GM12878 (cell line): ENCODE measurements at regions not wholly inside any gene's neighbourhood (a gene's known extent, or its start where the extent isn't known, plus 50 kb on each side); places are given as distances from the start of the nearest gene placed in this dataset.

Experiments
- ATAC-seq: fragments of 200-7000 bp; cut with Tn5 transposase; 3 replicates; pipeline ENCODE4 v1.9.1; 2020; ENCODE audit warnings: mild to moderate bottlenecking, moderate library complexity
- BruUV-seq: library from RNA; stranded (reverse); fragments of 400-500 nt; replicated peaks from 2 replicates; lab custom pipeline; 2021; lab: Mats Ljungman, UMichigan
- CTCF ChIA-PET: fragments of 300-600 bp; sonication (Branson Sonifier 250); formaldehyde crosslinking; extraction: SDS; loops from one replicate; lab custom pipeline; 2021; ENCODE audit warnings: inconsistent platforms; lab: Yijun Ruan, JAX
- POLR2A ChIA-PET: fragments of 350-600 bp; formaldehyde crosslinking; extraction: SDS; loops from one replicate; lab custom pipeline; 2021; ENCODE audit warnings: inconsistent platforms; lab: Charles Lee
- RAD21 ChIA-PET: fragments of 300-600 bp; sonication (Branson Sonifier 250); formaldehyde crosslinking; loops from one replicate; lab custom pipeline; 2023; ENCODE audit warnings: antibody characterized with exemption; ENCODE audit not compliant: unreplicated experiment; lab: Charles Lee
- SMC1A ChIA-PET: fragments of 300-600 bp; sonication (Branson Sonifier 250); formaldehyde crosslinking; loops from one replicate; lab custom pipeline; 2023; ENCODE audit not compliant: unreplicated experiment, uncharacterized antibody; lab: Charles Lee
- DNase-seq: peaks from one replicate; pipeline ENCODE4 v3.0.0-alpha.2; 2011; ENCODE audit warnings: low read depth, low spot score
- FAIRE-seq: peaks from 3 replicates; lab custom pipeline; 2011; peaks lifted over from hg19 to GRCh38; lab: Jason Lieb, UNC
- H2AFZ ChIP-seq: 2 replicates; pipeline ENCODE4 v1.6.0; 2011; ENCODE audit warnings: low read depth, low read length, control low read depth; ENCODE audit not compliant: control insufficient read depth
- H3K27ac ChIP-seq: 2 replicates; pipeline ENCODE4 v1.5.1; 2011; ENCODE audit warnings: control low read depth; ENCODE audit not compliant: control insufficient read depth, insufficient read depth
- H3K27me3 ChIP-seq, 2 experiments: replicated peaks in 1 of 2; 2 replicates each; pipeline versions ENCODE4 v1.6.0 to v1.6.1; 2011; ENCODE audit warnings: low read length in 1 of 2; ENCODE audit not compliant: control insufficient read depth in 2 of 2, insufficient read depth in 2 of 2
- H3K36me3 ChIP-seq, 2 experiments: 2 replicates each; pipeline ENCODE4 v1.5.1; 2011; ENCODE audit warnings: low read length in 1 of 2; ENCODE audit not compliant: control insufficient read depth in 2 of 2, insufficient read depth in 2 of 2
- H3K4me1 ChIP-seq: 2 replicates; pipeline ENCODE4 v1.6.1; 2011; ENCODE audit warnings: mild to moderate bottlenecking, low read length, moderate library complexity, mixed read lengths; ENCODE audit not compliant: control insufficient read depth, insufficient read depth
- H3K4me2 ChIP-seq: 2 replicates; pipeline ENCODE4 v1.6.0; 2011; ENCODE audit warnings: control low read depth; ENCODE audit not compliant: control insufficient read depth, insufficient read depth
- H3K4me3 ChIP-seq: fragments of 200-600 bp; sonication (generic); 2 replicates; pipeline ENCODE4 v1.5.1; 2016
- H3K79me2 ChIP-seq: 2 replicates; pipeline ENCODE4 v1.6.0; 2011; ENCODE audit warnings: low read length; ENCODE audit not compliant: control insufficient read depth, insufficient read depth
- H3K9ac ChIP-seq: 2 replicates; pipeline ENCODE4 v1.8.0; 2011; ENCODE audit warnings: low read length, control low read depth, mixed read lengths; ENCODE audit not compliant: control insufficient read depth, insufficient read depth
- H3K9me3 ChIP-seq: replicated peaks from 3 replicates; pipeline ENCODE4 v1.5.1; 2011; ENCODE audit warnings: mild to moderate bottlenecking, low read length; ENCODE audit not compliant: control insufficient read depth, insufficient read depth
- H4K20me1 ChIP-seq: 2 replicates; pipeline ENCODE4 v1.6.0; 2011; ENCODE audit not compliant: control insufficient read depth, insufficient read depth
- ATF7 ChIP-seq: fragments of 450-650 bp; IDR thresholded peaks from 2 replicates; pipeline ENCODE4 v1.6.1; 2016; ENCODE audit warnings: low read depth, mild to moderate bottlenecking
- BCLAF1 ChIP-seq: fragments of 450-650 bp; IDR thresholded peaks from 2 replicates; pipeline ENCODE4 v1.6.1; 2017; ENCODE audit warnings: antibody characterized with exemption, mild to moderate bottlenecking, moderate library complexity
- BHLHE40 ChIP-seq, 2 experiments: fragments of 450-650 bp in 1 of 2; IDR thresholded peaks; 2 replicates each; pipeline ENCODE4 v1.6.1; 2011 to 2017; ENCODE audit warnings: low read depth in 2 of 2, borderline replicate concordance in 1 of 2, improper control_type of control experiment in 1 of 2, low read length in 1 of 2, mild to moderate bottlenecking in 1 of 2
- IKZF2 ChIP-seq, 2 experiments: fragments of 450-650 bp; IDR thresholded peaks; 2 replicates each; pipeline ENCODE4 v1.6.1; 2017; ENCODE audit warnings: mild to moderate bottlenecking in 2 of 2, moderate library complexity in 2 of 2
- NFYA ChIP-seq: IDR thresholded peaks from 2 replicates; pipeline ENCODE4 v1.6.1; 2011; ENCODE audit warnings: low read depth, mild to moderate bottlenecking, low read length, improper control_type of control experiment, borderline replicate concordance
- RCOR1 ChIP-seq: conservative IDR thresholded peaks from 2 replicates; pipeline ENCODE4 v1.6.1; 2012; ENCODE audit warnings: low read depth, low read length, improper control_type of control experiment
- SUZ12 ChIP-seq: fragments of 200-600 bp; sonication (generic); IDR thresholded peaks from one replicate; pipeline ENCODE4 v1.6.1; 2018; ENCODE audit warnings: antibody characterized with exemption, mild to moderate bottlenecking; ENCODE audit not compliant: unreplicated experiment
- WGBS: methylation state at CpG from one replicate; pipeline ENCODE4 v1.1.6; 2016; ENCODE audit warnings: low lambda C conversion rate; ENCODE audit not compliant: insufficient replicate concordance, insufficient coverage; ENCODE audit errors: missing lambda C conversion rate; 5-methylcytosine and 5-hydroxymethylcytosine counted together
- in situ Hi-C: fragments of 300-500 bp; cut with MboI; formaldehyde crosslinking; loops from 9 replicates; pipeline ENCODE4 v1.14.3; 2018; ENCODE audit warnings: mixed read lengths
- intact Hi-C: fragments of 100-400 bp; cut with micrococcal nuclease; formaldehyde crosslinking; loops from one replicate; pipeline ENCODE4 v1.14.2; 2022; ENCODE audit not compliant: unreplicated experiment
- TF ChIP-seq, protein P1 (sequence below): fragments of 150-350 bp; IDR thresholded peaks from 2 replicates; pipeline ENCODE4 v1.6.1; 2016; ENCODE audit warnings: low read depth, low read length
- TF ChIP-seq, protein P2 (sequence below): IDR thresholded peaks from 2 replicates; pipeline ENCODE4 v1.6.1; 2012; ENCODE audit warnings: low read depth, low read length, improper control_type of control experiment

GRCh38 chr5:173450188-173450587, 122.0 kb upstream of the STC2 start (continued):
- TF ChIP-seq, protein P1, sequence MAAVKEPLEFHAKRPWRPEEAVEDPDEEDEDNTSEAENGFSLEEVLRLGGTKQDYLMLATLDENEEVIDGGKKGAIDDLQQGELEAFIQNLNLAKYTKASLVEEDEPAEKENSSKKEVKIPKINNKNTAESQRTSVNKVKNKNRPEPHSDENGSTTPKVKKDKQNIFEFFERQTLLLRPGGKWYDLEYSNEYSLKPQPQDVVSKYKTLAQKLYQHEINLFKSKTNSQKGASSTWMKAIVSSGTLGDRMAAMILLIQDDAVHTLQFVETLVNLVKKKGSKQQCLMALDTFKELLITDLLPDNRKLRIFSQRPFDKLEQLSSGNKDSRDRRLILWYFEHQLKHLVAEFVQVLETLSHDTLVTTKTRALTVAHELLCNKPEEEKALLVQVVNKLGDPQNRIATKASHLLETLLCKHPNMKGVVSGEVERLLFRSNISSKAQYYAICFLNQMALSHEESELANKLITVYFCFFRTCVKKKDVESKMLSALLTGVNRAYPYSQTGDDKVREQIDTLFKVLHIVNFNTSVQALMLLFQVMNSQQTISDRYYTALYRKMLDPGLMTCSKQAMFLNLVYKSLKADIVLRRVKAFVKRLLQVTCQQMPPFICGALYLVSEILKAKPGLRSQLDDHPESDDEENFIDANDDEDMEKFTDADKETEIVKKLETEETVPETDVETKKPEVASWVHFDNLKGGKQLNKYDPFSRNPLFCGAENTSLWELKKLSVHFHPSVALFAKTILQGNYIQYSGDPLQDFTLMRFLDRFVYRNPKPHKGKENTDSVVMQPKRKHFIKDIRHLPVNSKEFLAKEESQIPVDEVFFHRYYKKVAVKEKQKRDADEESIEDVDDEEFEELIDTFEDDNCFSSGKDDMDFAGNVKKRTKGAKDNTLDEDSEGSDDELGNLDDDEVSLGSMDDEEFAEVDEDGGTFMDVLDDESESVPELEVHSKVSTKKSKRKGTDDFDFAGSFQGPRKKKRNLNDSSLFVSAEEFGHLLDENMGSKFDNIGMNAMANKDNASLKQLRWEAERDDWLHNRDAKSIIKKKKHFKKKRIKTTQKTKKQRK, result no peak
- TF ChIP-seq, protein P2, sequence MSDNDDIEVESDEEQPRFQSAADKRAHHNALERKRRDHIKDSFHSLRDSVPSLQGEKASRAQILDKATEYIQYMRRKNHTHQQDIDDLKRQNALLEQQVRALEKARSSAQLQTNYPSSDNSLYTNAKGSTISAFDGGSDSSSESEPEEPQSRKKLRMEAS, result no peak
- TF ChIP-seq RCOR1, result no peak

- Histone ChIP-seq H3K4me1 (no peaks in the 10 kb centered on the region), H3K79me2 (no peaks in the 10 kb centered on the region), H3K4me2 (no peak overlapping the region), H3K9ac (no peak overlapping the region), H3K4me3 (no peak overlapping the region), H3K27me3 (no peaks in the 10 kb centered on the region), H3K9me3 (no peaks in the 10 kb centered on the region), H3K36me3 (no peaks in the 10 kb centered on the region), H4K20me1 (no peaks in the 10 kb centered on the region), H3K27ac (no peak overlapping the region), H2AFZ (no peak overlapping the region)
- intact Hi-C loops (no loop called here), in situ Hi-C loops (no loop called here)
- ChIA-PET RAD21 (no interaction called here), CTCF (interaction anchor here (1.1 kb wide), 1 partner anchor 154 kb away, joined by 3 read pairs; no protein-coding TSS in a partner anchor), SMC1A (no interaction called here), POLR2A (no interaction called here)
- 59% methylated on average over 6 of the region's 6 CpGs for WGBS
- ATAC-seq, result no peak
- DNase-seq, result no peak
- no TSS peak for BruUV-seq
- FAIRE-seq, result no peak
- no peak for TF ChIP-seq NFYA
- no peak for TF ChIP-seq ATF7
- TF ChIP-seq BHLHE40 (IDR thresholded peaks at IDR 0.05; ENCODE audit: borderline replicate concordance in 1 of 2, low read depth in 2 of 2, low read length in 1 of 2), result no peak
- no peak for TF ChIP-seq BCLAF1
- TF ChIP-seq IKZF2 (IDR thresholded peaks at IDR 0.05), result no peak
- TF ChIP-seq SUZ12, result no peak
- TF ChIP-seq, all 136 proteins: peak for 0
These were observed 120.6 kb upstream of the STC2 start for GRCh38 chr5:173448856-173449255.
